ENCODE measurements at regions not wholly inside any gene's neighbourhood (a gene's known extent, or its start where the extent isn't known, plus 50 kb on each side); places are given as distances from the start of the nearest gene placed in this dataset.

DNA sequence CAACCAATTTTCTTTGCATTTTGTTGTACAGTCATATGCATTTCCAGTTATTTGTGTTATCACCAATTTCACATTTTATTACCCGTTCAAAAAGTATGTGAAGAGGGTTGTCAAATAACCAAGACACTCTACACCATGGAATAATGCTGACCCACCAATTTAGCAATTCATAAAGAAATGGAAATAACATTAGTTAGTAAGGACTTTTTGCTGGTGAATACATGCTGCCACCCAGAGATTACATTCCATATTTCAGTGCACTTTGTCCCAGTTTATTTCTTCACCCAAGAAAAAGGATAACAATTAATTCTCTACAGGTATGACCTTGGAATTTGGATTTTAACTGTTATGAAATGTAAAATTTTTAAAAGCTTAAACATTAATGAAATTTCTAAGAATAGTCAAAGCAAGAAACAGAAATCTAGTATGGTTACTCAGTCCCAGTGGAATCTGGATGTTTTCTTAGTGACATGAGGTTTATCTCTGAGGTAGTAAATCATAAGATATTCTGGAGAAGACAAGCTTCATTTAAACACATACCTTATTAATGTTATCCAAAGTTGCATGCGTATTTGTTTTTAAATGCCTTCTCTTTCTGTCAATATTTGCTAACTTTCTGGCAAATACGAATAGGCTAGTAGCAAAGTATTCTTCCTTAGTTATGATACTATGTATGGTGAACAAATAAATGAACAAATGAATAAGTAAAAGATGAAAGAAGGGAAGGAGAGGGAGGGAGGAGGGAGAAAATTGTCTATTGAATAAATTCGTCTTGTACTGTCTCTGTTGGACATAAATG is 100.6 kb downstream of the CETN3 start:
- DNase-seq: peak; percentile 32 to 76
- 53% methylated on average over 2 of the region's 4 CpGs for WGBS (ENCODE audit: insufficient coverage, low lambda C conversion rate)
- Histone ChIP-seq H3K4me3 (ENCODE audit: low read length) (no peak overlapping the region), H3K27ac (ENCODE audit: low read length) (no peak overlapping the region), H3K4me1 (ENCODE audit: control insufficient read depth, insufficient read depth, low read length) (peaks cover 3% of the 10 kb centered on the region), H3K27me3 (ENCODE audit: control insufficient read depth, insufficient read depth, low read length) (no peaks in the 10 kb centered on the region), H3K36me3 (ENCODE audit: control insufficient read depth, insufficient read depth, low read length) (no peaks in the 10 kb centered on the region), H3K9me3 (ENCODE audit: control insufficient read depth, low read depth, low read length) (no peaks in the 10 kb centered on the region)

- no CpG with 5 or more reads among the region's 1 CpG for WGBS (ENCODE audit: insufficient coverage, low lambda C conversion rate)
- Histone ChIP-seq H3K27ac (ENCODE audit: low read length) (no peak overlapping the region), H3K4me1 (ENCODE audit: control insufficient read depth, insufficient read depth, low read length) (peaks cover 3% of the 10 kb centered on the region), H3K27me3 (ENCODE audit: control insufficient read depth, insufficient read depth, low read length) (no peaks in the 10 kb centered on the region), H3K4me3 (ENCODE audit: low read length) (no peak overlapping the region), H3K9me3 (ENCODE audit: control insufficient read depth, low read depth, low read length) (no peaks in the 10 kb centered on the region), H3K36me3 (ENCODE audit: control insufficient read depth, insufficient read depth, low read length) (no peaks in the 10 kb centered on the region)
- no peak for DNase-seq
These were observed 101.8 kb downstream of the CETN3 start for GRCh38 chr5:90307782-90308181.

GRCh38 chr5:90307322-90307721 is 102.2 kb downstream of the CETN3 start:
- no peaks in the 10 kb centered on the region for H3K27me3 ChIP-seq (ENCODE audit: control insufficient read depth, insufficient read depth, low read length)
- H3K36me3 ChIP-seq (ENCODE audit: control insufficient read depth, insufficient read depth, low read length): no peaks in the 10 kb centered on the region
- no peaks in the 10 kb centered on the region for H3K9me3 ChIP-seq (ENCODE audit: control insufficient read depth, low read depth, low read length)
- peaks cover 3% of the 10 kb centered on the region for H3K4me1 ChIP-seq (ENCODE audit: control insufficient read depth, insufficient read depth, low read length)
- no peak for DNase-seq
- no peak overlapping the region for H3K4me3 ChIP-seq (ENCODE audit: low read length)
- H3K27ac ChIP-seq (ENCODE audit: low read length): no peak overlapping the region

- Histone ChIP-seq H3K36me3 (ENCODE audit: control insufficient read depth, insufficient read depth, low read length) (no peaks in the 10 kb centered on the region), H3K9me3 (ENCODE audit: control insufficient read depth, low read depth, low read length) (no peaks in the 10 kb centered on the region), H3K4me3 (ENCODE audit: low read length) (no peak overlapping the region), H3K27me3 (ENCODE audit: control insufficient read depth, insufficient read depth, low read length) (no peaks in the 10 kb centered on the region), H3K4me1 (ENCODE audit: control insufficient read depth, insufficient read depth, low read length) (peaks cover 3% of the 10 kb centered on the region), H3K27ac (ENCODE audit: low read length) (no peak overlapping the region)
- DNase-seq: no peak
These were observed 102.9 kb downstream of the CETN3 start for GRCh38 chr5:90306613-90307012.

- Histone ChIP-seq H3K4me3 (ENCODE audit: low read length) (no peak overlapping the region), H3K4me1 (ENCODE audit: control insufficient read depth, insufficient read depth, low read length) (peaks cover 3% of the 10 kb centered on the region), H3K27ac (ENCODE audit: low read length) (no peak overlapping the region), H3K27me3 (ENCODE audit: control insufficient read depth, insufficient read depth, low read length) (no peaks in the 10 kb centered on the region), H3K36me3 (ENCODE audit: control insufficient read depth, insufficient read depth, low read length) (no peaks in the 10 kb centered on the region), H3K9me3 (ENCODE audit: control insufficient read depth, low read depth, low read length) (no peaks in the 10 kb centered on the region)
- DNase-seq: no peak
- 83% methylated on average over 2 of the region's 3 CpGs for WGBS (ENCODE audit: insufficient coverage, low lambda C conversion rate)
These were observed 104.4 kb downstream of the CETN3 start for GRCh38 chr5:90305041-90305720.

DNA sequence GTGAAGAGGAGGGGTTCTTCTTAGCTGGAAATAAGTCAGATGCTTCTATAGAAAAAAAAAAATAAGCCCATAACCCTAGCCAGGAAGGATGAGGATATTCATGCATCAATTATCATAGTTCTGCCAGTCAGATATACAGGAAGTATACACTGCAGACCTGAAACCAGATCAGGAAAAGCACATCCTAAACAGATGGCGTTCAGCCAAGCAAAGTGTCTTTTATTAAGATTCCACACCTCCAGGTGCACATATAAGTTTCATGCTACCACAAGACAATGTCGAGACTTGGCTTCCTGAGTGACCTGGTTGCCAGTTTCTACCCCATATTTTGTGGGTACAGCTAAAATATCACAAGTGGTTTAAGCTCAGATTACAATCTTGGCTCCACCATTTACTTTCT is 108.3 kb downstream of the CETN3 start:
- no peaks in the 10 kb centered on the region for H3K36me3 ChIP-seq (ENCODE audit: control insufficient read depth, insufficient read depth, low read length)
- WGBS (ENCODE audit: insufficient coverage, low lambda C conversion rate): no CpG with 5 or more reads among the region's 2 CpGs
- no peak overlapping the region for H3K27ac ChIP-seq (ENCODE audit: low read length)
- no peak overlapping the region for H3K4me3 ChIP-seq (ENCODE audit: low read length)
- H3K9me3 ChIP-seq (ENCODE audit: control insufficient read depth, low read depth, low read length): no peaks in the 10 kb centered on the region
- no peaks in the 10 kb centered on the region for H3K27me3 ChIP-seq (ENCODE audit: control insufficient read depth, insufficient read depth, low read length)
- H3K4me1 ChIP-seq (ENCODE audit: control insufficient read depth, insufficient read depth, low read length): no peaks in the 10 kb centered on the region
- no peak for DNase-seq

DNA sequence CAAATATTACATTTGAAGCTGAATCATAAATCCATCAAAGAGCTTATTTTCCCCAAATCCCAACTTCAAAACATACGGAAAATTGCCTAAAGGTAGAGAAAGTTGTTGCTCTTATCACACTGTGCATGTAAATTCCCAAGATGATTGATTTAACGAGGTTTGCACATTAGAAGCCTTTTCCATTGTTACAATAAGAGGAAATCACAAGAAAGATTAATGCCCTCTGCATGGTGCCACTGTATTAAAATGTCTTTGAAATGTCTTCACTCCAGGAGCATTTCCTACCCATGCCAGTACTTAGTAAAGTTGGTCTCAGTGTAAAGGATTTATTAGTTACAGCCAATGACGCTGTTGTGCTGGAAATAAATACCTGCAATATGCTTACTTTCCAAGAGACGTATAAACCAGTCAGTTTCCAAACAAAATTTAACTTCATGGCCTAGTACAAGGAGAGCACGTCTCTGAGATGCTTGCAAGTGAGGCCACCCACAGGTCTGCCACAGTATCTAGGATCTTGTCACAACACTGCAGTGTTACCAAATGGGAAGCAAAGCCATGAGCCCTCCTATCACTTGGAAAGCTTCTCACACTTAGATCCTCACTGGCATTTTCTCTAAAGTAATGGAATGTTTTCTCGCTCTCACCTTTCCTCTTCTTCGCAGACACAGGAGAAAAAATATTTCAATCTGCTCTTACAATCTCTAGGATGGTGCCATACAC is 112.4 kb downstream of the CETN3 start:
- DNase-seq: no peak
- 67% methylated on average over 3 of the region's 7 CpGs for WGBS (ENCODE audit: insufficient coverage, low lambda C conversion rate)
- no peaks in the 10 kb centered on the region for H3K9me3 ChIP-seq (ENCODE audit: control insufficient read depth, low read depth, low read length)
- no peaks in the 10 kb centered on the region for H3K4me1 ChIP-seq (ENCODE audit: control insufficient read depth, insufficient read depth, low read length)
- no peaks in the 10 kb centered on the region for H3K27me3 ChIP-seq (ENCODE audit: control insufficient read depth, insufficient read depth, low read length)
- H3K27ac ChIP-seq (ENCODE audit: low read length): no peak overlapping the region
- H3K4me3 ChIP-seq (ENCODE audit: low read length): no peak overlapping the region
- H3K36me3 ChIP-seq (ENCODE audit: control insufficient read depth, insufficient read depth, low read length): no peaks in the 10 kb centered on the region

GRCh38 chr5:90294604-90295003 is 115.0 kb downstream of the CETN3 start:
- WGBS (ENCODE audit: insufficient coverage, low lambda C conversion rate): 84% methylated on average over 4 of the region's 5 CpGs
- no peak overlapping the region for H3K4me3 ChIP-seq (ENCODE audit: low read length)
- no peaks in the 10 kb centered on the region for H3K9me3 ChIP-seq (ENCODE audit: control insufficient read depth, low read depth, low read length)
- no peaks in the 10 kb centered on the region for H3K27me3 ChIP-seq (ENCODE audit: control insufficient read depth, insufficient read depth, low read length)
- H3K36me3 ChIP-seq (ENCODE audit: control insufficient read depth, insufficient read depth, low read length): no peaks in the 10 kb centered on the region
- H3K4me1 ChIP-seq (ENCODE audit: control insufficient read depth, insufficient read depth, low read length): no peaks in the 10 kb centered on the region
- DNase-seq: no peak
- no peak overlapping the region for H3K27ac ChIP-seq (ENCODE audit: low read length)

GRCh38 chr5:90293931-90294330 is 115.6 kb downstream of the CETN3 start:
- no peak overlapping the region for H3K27ac ChIP-seq (ENCODE audit: low read length)
- H3K27me3 ChIP-seq (ENCODE audit: control insufficient read depth, insufficient read depth, low read length): no peaks in the 10 kb centered on the region
- H3K9me3 ChIP-seq (ENCODE audit: control insufficient read depth, low read depth, low read length): no peaks in the 10 kb centered on the region
- no CpG with 5 or more reads among the region's 2 CpGs for WGBS (ENCODE audit: insufficient coverage, low lambda C conversion rate)
- H3K36me3 ChIP-seq (ENCODE audit: control insufficient read depth, insufficient read depth, low read length): no peaks in the 10 kb centered on the region
- no peaks in the 10 kb centered on the region for H3K4me1 ChIP-seq (ENCODE audit: control insufficient read depth, insufficient read depth, low read length)
- no peak for DNase-seq
- H3K4me3 ChIP-seq (ENCODE audit: low read length): no peak overlapping the region

GRCh38 chr5:90290648-90291047 is 118.9 kb downstream of the CETN3 start:
- H3K9me3 ChIP-seq (ENCODE audit: control insufficient read depth, low read depth, low read length): no peaks in the 10 kb centered on the region
- H3K4me3 ChIP-seq (ENCODE audit: low read length): no peak overlapping the region
- no peaks in the 10 kb centered on the region for H3K27me3 ChIP-seq (ENCODE audit: control insufficient read depth, insufficient read depth, low read length)
- no peaks in the 10 kb centered on the region for H3K36me3 ChIP-seq (ENCODE audit: control insufficient read depth, insufficient read depth, low read length)
- no peak overlapping the region for H3K27ac ChIP-seq (ENCODE audit: low read length)
- no peaks in the 10 kb centered on the region for H3K4me1 ChIP-seq (ENCODE audit: control insufficient read depth, insufficient read depth, low read length)
- DNase-seq: no peak
- 93% methylated on average over 2 of the region's 5 CpGs for WGBS (ENCODE audit: insufficient coverage, low lambda C conversion rate)

Measured in large intestine (tissue), 3 donors.